Endothelial cell of umbilical vein (primary cell): ENCODE measurements at regions not wholly inside any gene's neighbourhood (a gene's known extent, or its start where the extent isn't known, plus 50 kb on each side); places are given as distances from the start of the nearest gene placed in this dataset.

Experiments used
- EZH2 ChIP-seq: IDR thresholded peaks from 2 replicates; pipeline ENCODE4 v1.6.1; 2012; ENCODE audit warnings: borderline replicate concordance, low read depth, mild to moderate bottlenecking, moderate library complexity, low read length, inconsistent platforms; ENCODE audit not compliant: severe bottlenecking
- MYC ChIP-seq: IDR thresholded peaks from one replicate; pipeline ENCODE4 v1.6.1; 2011; ENCODE audit warnings: mild to moderate bottlenecking, low read depth, low read length
- POLR2A ChIP-seq: IDR thresholded peaks from 2 replicates; pipeline ENCODE4 v1.6.1; 2012; ENCODE audit warnings: low read depth, mild to moderate bottlenecking, control low read depth, low read length
- POLR2AphosphoS5 ChIP-seq: IDR thresholded peaks from 2 replicates; pipeline ENCODE4 v1.6.1; 2012; ENCODE audit warnings: low read depth, mild to moderate bottlenecking, control low read depth, low read length, moderate library complexity; ENCODE audit not compliant: insufficient read depth
- TF ChIP-seq, protein P1 (sequence below), 2 donors: IDR thresholded peaks; 1 replicate in 1 of 2; 2 replicates in 1 of 2; pipeline ENCODE4 v1.5.1; 2011; ENCODE audit warnings: low read length in 2 of 2, mild to moderate bottlenecking in 2 of 2, moderate library complexity in 2 of 2, control low read depth in 1 of 2, inconsistent platforms in 1 of 2, low read depth in 1 of 2; ENCODE audit not compliant: insufficient read depth in 1 of 2; ENCODE audit errors: extremely low read depth in 1 of 2
- TF ChIP-seq, protein P2 (sequence below): IDR thresholded peaks from 2 replicates; pipeline ENCODE4 v1.6.1; 2011; ENCODE audit not compliant: insufficient read depth, insufficient read length

DNA sequence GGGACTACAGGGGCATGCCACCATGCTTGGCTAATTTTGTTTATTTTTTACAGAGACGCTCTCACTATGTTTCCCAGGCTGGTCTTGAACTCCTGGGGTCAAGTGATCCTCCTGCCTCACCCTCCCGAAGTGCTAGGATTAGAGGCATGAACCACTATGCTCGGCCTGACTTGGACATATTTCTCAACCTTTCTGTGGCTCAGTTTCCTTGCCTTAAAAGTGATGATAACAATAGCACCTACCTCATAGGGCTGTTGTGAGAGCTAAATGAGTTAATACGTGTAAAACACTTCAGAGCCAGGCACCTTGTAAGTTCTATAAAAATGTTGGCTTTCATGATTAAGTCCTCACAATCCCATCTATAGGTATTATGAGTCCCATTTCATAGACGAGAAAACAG is 89.2 kb upstream of the METAP2 start:
- TF ChIP-seq POLR2A = no peak
- TF ChIP-seq POLR2AphosphoS5 = no peak
- TF ChIP-seq, protein P1, sequence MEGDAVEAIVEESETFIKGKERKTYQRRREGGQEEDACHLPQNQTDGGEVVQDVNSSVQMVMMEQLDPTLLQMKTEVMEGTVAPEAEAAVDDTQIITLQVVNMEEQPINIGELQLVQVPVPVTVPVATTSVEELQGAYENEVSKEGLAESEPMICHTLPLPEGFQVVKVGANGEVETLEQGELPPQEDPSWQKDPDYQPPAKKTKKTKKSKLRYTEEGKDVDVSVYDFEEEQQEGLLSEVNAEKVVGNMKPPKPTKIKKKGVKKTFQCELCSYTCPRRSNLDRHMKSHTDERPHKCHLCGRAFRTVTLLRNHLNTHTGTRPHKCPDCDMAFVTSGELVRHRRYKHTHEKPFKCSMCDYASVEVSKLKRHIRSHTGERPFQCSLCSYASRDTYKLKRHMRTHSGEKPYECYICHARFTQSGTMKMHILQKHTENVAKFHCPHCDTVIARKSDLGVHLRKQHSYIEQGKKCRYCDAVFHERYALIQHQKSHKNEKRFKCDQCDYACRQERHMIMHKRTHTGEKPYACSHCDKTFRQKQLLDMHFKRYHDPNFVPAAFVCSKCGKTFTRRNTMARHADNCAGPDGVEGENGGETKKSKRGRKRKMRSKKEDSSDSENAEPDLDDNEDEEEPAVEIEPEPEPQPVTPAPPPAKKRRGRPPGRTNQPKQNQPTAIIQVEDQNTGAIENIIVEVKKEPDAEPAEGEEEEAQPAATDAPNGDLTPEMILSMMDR (IDR thresholded peaks at IDR 0.05; ENCODE audit: extremely low read depth in 1 of 2, insufficient read depth in 1 of 2, low read depth in 1 of 2, low read length in 2 of 2) = no peak
- TF ChIP-seq EZH2 = no peak
- TF ChIP-seq MYC = no peak
- TF ChIP-seq, protein P2, sequence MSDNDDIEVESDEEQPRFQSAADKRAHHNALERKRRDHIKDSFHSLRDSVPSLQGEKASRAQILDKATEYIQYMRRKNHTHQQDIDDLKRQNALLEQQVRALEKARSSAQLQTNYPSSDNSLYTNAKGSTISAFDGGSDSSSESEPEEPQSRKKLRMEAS = no peak
